ENCODE measurements at regions not wholly inside any gene's neighbourhood (a gene's known extent, or its start where the extent isn't known, plus 50 kb on each side); places are given as distances from the start of the nearest gene placed in this dataset.
"Not testable (repeated sequence)": the region's sequence is repeated elsewhere in the genome, so short reads cannot be mapped to it uniquely, and the experiment has no call there.

- in situ Hi-C loops (cut with HindIII; ENCODE audit: low pct_unique_long_range_greater_than_20kb, low sequenced_read_pairs), result no loop called here
Observed at GRCh38 chr6:21342501-21342900, 251.1 kb upstream of the SOX4 start.

GRCh38 chr6:21345704-21346103 is 247.8 kb upstream of the SOX4 start:
- in situ Hi-C loops (cut with HindIII; ENCODE audit: low pct_unique_long_range_greater_than_20kb, low sequenced_read_pairs); BruUV-seq (replicated peaks); intact Hi-C loops (cut with micrococcal nuclease; ENCODE audit: unreplicated experiment); H3K4me3 ChIP-seq (ENCODE audit: low read depth in 2 of 2, low read length in 2 of 2); H3K27me3 ChIP-seq (ENCODE audit: control insufficient read depth, insufficient read depth, low read length); H3K4me1 ChIP-seq (ENCODE audit: control insufficient read depth, insufficient read depth, low read length); H3K27ac ChIP-seq (ENCODE audit: low read length); DNase-seq (ENCODE audit: low read depth, low spot score); H3K9me3 ChIP-seq (ENCODE audit: control insufficient read depth, insufficient read depth, low read depth, low read length); CTCF ChIA-PET; H3K36me3 ChIP-seq (ENCODE audit: control insufficient read depth, insufficient read depth, low read length); ATAC-seq: not testable (repeated sequence)
- POLR2A ChIA-PET, result interaction anchor here (0.7 kb wide), 1 partner anchor 369 kb away, joined by 16 read pairs; no protein-coding TSS in a partner anchor

More at GRCh38 chr6:21342501-21342900, 251.1 kb upstream of the SOX4 start:
- ATAC-seq (no peak), DNase-seq (ENCODE audit: low read depth, low spot score) (no peak)
- Histone ChIP-seq H3K27ac (ENCODE audit: low read length) (no peak overlapping the region), H3K9me3 (ENCODE audit: control insufficient read depth, insufficient read depth, low read depth, low read length) (no peaks in the 10 kb centered on the region), H3K27me3 (ENCODE audit: control insufficient read depth, insufficient read depth, low read length) (no peaks in the 10 kb centered on the region), H3K4me3 (ENCODE audit: low read depth in 2 of 2, low read length in 2 of 2) (no peak overlapping the region), H3K4me1 (ENCODE audit: control insufficient read depth, insufficient read depth, low read length) (no peaks in the 10 kb centered on the region), H3K36me3 (ENCODE audit: control insufficient read depth, insufficient read depth, low read length) (no peaks in the 10 kb centered on the region)
- no TSS peak for BruUV-seq (replicated peaks)
- POLR2A ChIA-PET, result no interaction called here
- CTCF ChIA-PET, result no interaction called here
- no peak for TF ChIP-seq POLR2AphosphoS5 (IDR thresholded peaks at IDR 0.05; ENCODE audit: low read depth, low read length)
- TF ChIP-seq TCF7L2 (IDR thresholded peaks at IDR 0.05; ENCODE audit: low read depth, low read length), result no peak
- no peak for TF ChIP-seq SIN3A (IDR thresholded peaks at IDR 0.05; ENCODE audit: borderline replicate concordance, insufficient read depth, low read depth, low read length)
- no peak for TF ChIP-seq CTCF (IDR thresholded peaks at IDR 0.05)
- TF ChIP-seq REST (IDR thresholded peaks at IDR 0.05; ENCODE audit: insufficient read depth in 1 of 2, low read depth in 2 of 2, low read length in 1 of 2), result no peak
- intact Hi-C loops (cut with micrococcal nuclease; ENCODE audit: unreplicated experiment), result no loop called here

- POLR2A ChIA-PET, result no interaction called here
- ATAC-seq, result no peak
Observed at GRCh38 chr6:21348146-21348503, 245.4 kb upstream of the SOX4 start.

More at GRCh38 chr6:21348146-21348503, 245.4 kb upstream of the SOX4 start:
- Histone ChIP-seq H3K36me3 (ENCODE audit: control insufficient read depth, insufficient read depth, low read length) (no peaks in the 10 kb centered on the region), H3K4me1 (ENCODE audit: control insufficient read depth, insufficient read depth, low read length) (no peaks in the 10 kb centered on the region; the same call in 1 of the 2 replicates), H3K27me3 (ENCODE audit: control insufficient read depth, insufficient read depth, low read length) (no peaks in the 10 kb centered on the region), H3K27ac (ENCODE audit: low read length) (no peak overlapping the region), H3K9me3 (ENCODE audit: control insufficient read depth, insufficient read depth, low read depth, low read length) (no peaks in the 10 kb centered on the region), H3K4me3 (ENCODE audit: low read depth in 2 of 2, low read length in 2 of 2) (no peak overlapping the region)
- intact Hi-C loops (cut with micrococcal nuclease; ENCODE audit: unreplicated experiment), result no loop called here
- in situ Hi-C loops (cut with HindIII; ENCODE audit: low pct_unique_long_range_greater_than_20kb, low sequenced_read_pairs), result no loop called here
- TF ChIP-seq SIN3A (IDR thresholded peaks at IDR 0.05; ENCODE audit: borderline replicate concordance, insufficient read depth, low read depth, low read length) (no peak), CTCF (IDR thresholded peaks at IDR 0.05) (no peak), POLR2AphosphoS5 (IDR thresholded peaks at IDR 0.05; ENCODE audit: low read depth, low read length) (no peak), REST (IDR thresholded peaks at IDR 0.05; ENCODE audit: insufficient read depth in 1 of 2, low read depth in 2 of 2, low read length in 1 of 2) (no peak), TCF7L2 (IDR thresholded peaks at IDR 0.05; ENCODE audit: low read depth, low read length) (no peak)
- CTCF ChIA-PET, result no interaction called here
- no TSS peak for BruUV-seq (replicated peaks)
- DNase-seq (ENCODE audit: low read depth, low spot score), result no peak
